Stomach (tissue), 4 donors: ENCODE measurements at regions not wholly inside any gene's neighbourhood (a gene's known extent, or its start where the extent isn't known, plus 50 kb on each side); places are given as distances from the start of the nearest gene placed in this dataset.

ENCODE experiments used
- EP300 ChIP-seq: sonication (generic); formaldehyde crosslinking; IDR thresholded peaks from one replicate; pipeline ENCODE4 v1.6.1; 2017; ENCODE audit warnings: antibody characterized with exemption
- POLR2A ChIP-seq, 4 donors: fragments of 450-650 bp; IDR thresholded peaks; one replicate each; pipeline ENCODE4 v1.6.1; 2016; ENCODE audit warnings: antibody characterized with exemption in 4 of 4, control low read depth in 2 of 4, mild to moderate bottlenecking in 1 of 4, moderate library complexity in 1 of 4
- POLR2AphosphoS5 ChIP-seq, 3 donors: sonication (generic); formaldehyde crosslinking; IDR thresholded peaks; one replicate each; pipeline ENCODE4 v1.6.1; 2016; ENCODE audit warnings: antibody characterized with exemption in 3 of 3
- TF ChIP-seq, protein P1 (sequence below), 7 experiments: fragments of 450-650 bp in 4 of 7; fragments of 200-600 bp in 3 of 7; sonication (generic) in 3 of 7; IDR thresholded peaks; one replicate each; pipeline ENCODE4 v1.5.1; 2016 to 2019; ENCODE audit warnings: antibody characterized with exemption in 7 of 7, control low read depth in 2 of 7, mild to moderate bottlenecking in 1 of 7

DNA sequence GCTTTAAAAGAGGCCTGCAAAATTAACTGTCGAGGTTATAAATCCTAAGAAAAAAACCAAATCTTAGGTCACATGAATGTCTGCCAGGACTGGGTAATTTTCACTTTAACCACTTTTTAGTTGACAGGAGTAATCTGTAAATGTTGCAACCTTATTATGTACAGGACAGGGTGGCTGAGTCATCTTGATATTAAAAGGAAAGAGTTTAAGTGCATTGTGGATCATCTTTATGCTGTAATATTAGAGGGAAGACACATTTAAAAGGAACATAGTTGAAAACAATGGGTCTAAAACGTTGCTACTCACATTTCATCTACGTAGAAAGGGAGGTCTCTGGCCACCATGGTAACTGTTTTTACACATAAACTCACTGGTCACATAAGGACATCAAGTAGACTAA, 115.5 kb downstream of the LSMEM1 start:
- TF ChIP-seq, protein P1, sequence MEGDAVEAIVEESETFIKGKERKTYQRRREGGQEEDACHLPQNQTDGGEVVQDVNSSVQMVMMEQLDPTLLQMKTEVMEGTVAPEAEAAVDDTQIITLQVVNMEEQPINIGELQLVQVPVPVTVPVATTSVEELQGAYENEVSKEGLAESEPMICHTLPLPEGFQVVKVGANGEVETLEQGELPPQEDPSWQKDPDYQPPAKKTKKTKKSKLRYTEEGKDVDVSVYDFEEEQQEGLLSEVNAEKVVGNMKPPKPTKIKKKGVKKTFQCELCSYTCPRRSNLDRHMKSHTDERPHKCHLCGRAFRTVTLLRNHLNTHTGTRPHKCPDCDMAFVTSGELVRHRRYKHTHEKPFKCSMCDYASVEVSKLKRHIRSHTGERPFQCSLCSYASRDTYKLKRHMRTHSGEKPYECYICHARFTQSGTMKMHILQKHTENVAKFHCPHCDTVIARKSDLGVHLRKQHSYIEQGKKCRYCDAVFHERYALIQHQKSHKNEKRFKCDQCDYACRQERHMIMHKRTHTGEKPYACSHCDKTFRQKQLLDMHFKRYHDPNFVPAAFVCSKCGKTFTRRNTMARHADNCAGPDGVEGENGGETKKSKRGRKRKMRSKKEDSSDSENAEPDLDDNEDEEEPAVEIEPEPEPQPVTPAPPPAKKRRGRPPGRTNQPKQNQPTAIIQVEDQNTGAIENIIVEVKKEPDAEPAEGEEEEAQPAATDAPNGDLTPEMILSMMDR (IDR thresholded peaks at IDR 0.05): no peak
- TF ChIP-seq POLR2A (IDR thresholded peaks at IDR 0.05) (no peak), POLR2AphosphoS5 (IDR thresholded peaks at IDR 0.05) (no peak), EP300 (no peak)
